Endothelial cell of umbilical vein (primary cell): ENCODE measurements at regions not wholly inside any gene's neighbourhood (a gene's known extent, or its start where the extent isn't known, plus 50 kb on each side); places are given as distances from the start of the nearest gene placed in this dataset.

Source experiments
- BruUV-seq: library from RNA; stranded (reverse); fragments of 400-500 nt; replicated peaks from 2 replicates; lab custom pipeline; 2021; lab: Mats Ljungman, UMichigan
- CTCF ChIA-PET: fragments of 300-600, 350-600 bp; sonication (Branson Sonifier 250); formaldehyde crosslinking; loops from one replicate; lab custom pipeline; 2021; ENCODE audit warnings: antibody characterized with exemption, inconsistent platforms; lab: Charles Lee
- POLR2A ChIA-PET: fragments of 300-600, 350-600 bp; sonication (Branson Sonifier 250); formaldehyde crosslinking; loops from one replicate; lab custom pipeline; 2021; ENCODE audit warnings: antibody characterized with exemption, inconsistent platforms; lab: Charles Lee
- DNase-seq: peaks from one replicate; pipeline ENCODE4 v3.0.0-alpha.2; 2011; ENCODE audit warnings: low read depth, low spot score
- FAIRE-seq: peaks from 2 replicates; lab custom pipeline; 2011; peaks lifted over from hg19 to GRCh38; lab: Jason Lieb, UNC
- H2AFZ ChIP-seq: 2 replicates; pipeline ENCODE4 v1.6.0; 2012; ENCODE audit warnings: low read depth, low read length, control low read depth, inconsistent platforms
- H3K27ac ChIP-seq: 2 replicates; pipeline ENCODE4 v1.5.1; 2011; ENCODE audit warnings: low read depth, mild to moderate bottlenecking, control low read depth, low read length, moderate library complexity; ENCODE audit not compliant: insufficient read depth
- H3K27me3 ChIP-seq, 2 experiments: 2 replicates each; pipeline versions ENCODE4 v1.6.0 to v1.6.1; 2011; ENCODE audit warnings: low read length in 2 of 2, mixed read lengths in 1 of 2; ENCODE audit not compliant: control insufficient read depth in 2 of 2, insufficient read depth in 2 of 2
- H3K36me3 ChIP-seq, 2 experiments: 2 replicates in 1 of 2; 3 replicates in 1 of 2; pipeline ENCODE4 v1.5.1; 2011; ENCODE audit warnings: low read length in 2 of 2, mild to moderate bottlenecking in 1 of 2, moderate library complexity in 1 of 2; ENCODE audit not compliant: control insufficient read depth in 2 of 2, insufficient read depth in 2 of 2; ENCODE audit errors: extremely low read depth in 1 of 2
- H3K4me1 ChIP-seq: 3 replicates; pipeline ENCODE4 v1.5.1; 2011; ENCODE audit warnings: mild to moderate bottlenecking, low read length; ENCODE audit not compliant: control insufficient read depth, insufficient read depth; ENCODE audit errors: extremely low read depth
- H3K4me2 ChIP-seq: 2 replicates; pipeline ENCODE4 v1.6.1; 2011; ENCODE audit warnings: low read length, control low read depth, mixed read lengths; ENCODE audit not compliant: insufficient read depth
- H3K4me3 ChIP-seq, 3 experiments: fragments of 200-600 bp in 1 of 3; sonication (generic), shearing (Covaris generic) in 1 of 3; replicated peaks in 1 of 3; 2 replicates each; pipeline ENCODE4 v1.5.1; 2011 to 2016; ENCODE audit warnings: control low read depth in 3 of 3, low read length in 3 of 3, mild to moderate bottlenecking in 2 of 3, inconsistent platforms in 1 of 3, low read depth in 1 of 3, moderate library complexity in 1 of 3; ENCODE audit not compliant: insufficient read depth in 1 of 3
- H3K79me2 ChIP-seq: 2 replicates; pipeline ENCODE4 v1.6.0; 2012; ENCODE audit warnings: low read length, inconsistent platforms; ENCODE audit not compliant: control insufficient read depth, insufficient read depth
- H3K9ac ChIP-seq: replicated peaks from 2 replicates; pipeline ENCODE3; 2011; ENCODE audit warnings: low read length, control low read depth; ENCODE audit not compliant: insufficient read depth; ENCODE audit errors: extremely low read depth
- H3K9me1 ChIP-seq: replicated peaks from 3 replicates; pipeline ENCODE4 v1.6.0; 2011; ENCODE audit warnings: mild to moderate bottlenecking, low read length; ENCODE audit not compliant: control insufficient read depth, insufficient read depth; ENCODE audit errors: extremely low read depth
- H3K9me3 ChIP-seq: replicated peaks from 2 replicates; pipeline ENCODE4 v1.5.1; 2012; ENCODE audit warnings: low read length, inconsistent platforms; ENCODE audit not compliant: control insufficient read depth, insufficient read depth
- H4K20me1 ChIP-seq: replicated peaks from 2 replicates; pipeline ENCODE3; 2011; ENCODE audit warnings: mild to moderate bottlenecking, low read length; ENCODE audit not compliant: control insufficient read depth, insufficient read depth; ENCODE audit errors: extremely low read depth
- EZH2 ChIP-seq: IDR thresholded peaks from 2 replicates; pipeline ENCODE4 v1.6.1; 2012; ENCODE audit warnings: borderline replicate concordance, low read depth, mild to moderate bottlenecking, moderate library complexity, low read length, inconsistent platforms; ENCODE audit not compliant: severe bottlenecking
- FOS ChIP-seq: IDR thresholded peaks from 2 replicates; pipeline ENCODE4 v1.6.1; 2011; ENCODE audit warnings: mild to moderate bottlenecking, low read length, moderate library complexity, borderline replicate concordance; ENCODE audit not compliant: insufficient read depth
- GATA2 ChIP-seq: IDR thresholded peaks from 2 replicates; pipeline ENCODE4 v1.7.0; 2011; ENCODE audit warnings: low read depth, mild to moderate bottlenecking, moderate library complexity, mixed read lengths, low read length; ENCODE audit not compliant: insufficient read length, insufficient read depth
- JUN ChIP-seq: IDR thresholded peaks from 2 replicates; pipeline ENCODE4 v1.6.1; 2011; ENCODE audit warnings: borderline replicate concordance, low read depth; ENCODE audit not compliant: insufficient read length, insufficient read depth
- MYC ChIP-seq: IDR thresholded peaks from one replicate; pipeline ENCODE4 v1.6.1; 2011; ENCODE audit warnings: mild to moderate bottlenecking, low read depth, low read length
- POLR2A ChIP-seq: IDR thresholded peaks from 2 replicates; pipeline ENCODE4 v1.6.1; 2012; ENCODE audit warnings: low read depth, mild to moderate bottlenecking, control low read depth, low read length
- POLR2AphosphoS5 ChIP-seq: IDR thresholded peaks from 2 replicates; pipeline ENCODE4 v1.6.1; 2012; ENCODE audit warnings: low read depth, mild to moderate bottlenecking, control low read depth, low read length, moderate library complexity; ENCODE audit not compliant: insufficient read depth
- dilution Hi-C: fragments of 300-500 bp; cut with MboI; formaldehyde crosslinking; loops from one replicate; pipeline ENCODE4 v1.15.0; 2019; ENCODE audit warnings: low sequenced_read_pairs; ENCODE audit not compliant: extremely low pct_ligation_motif_present
- intact Hi-C: fragments of 100-400 bp; cut with micrococcal nuclease; formaldehyde crosslinking; loops from one replicate; pipeline ENCODE4 v1.10.0; 2022
- TF ChIP-seq, protein P1 (sequence below): IDR thresholded peaks from 2 replicates; pipeline ENCODE4 v1.6.1; 2011; ENCODE audit not compliant: insufficient read depth, insufficient read length
- TF ChIP-seq, protein P2 (sequence below), 2 donors: IDR thresholded peaks; 1 replicate in 1 of 2; 2 replicates in 1 of 2; pipeline ENCODE4 v1.5.1; 2011; ENCODE audit warnings: low read length in 2 of 2, mild to moderate bottlenecking in 2 of 2, moderate library complexity in 2 of 2, control low read depth in 1 of 2, inconsistent platforms in 1 of 2, low read depth in 1 of 2; ENCODE audit not compliant: insufficient read depth in 1 of 2; ENCODE audit errors: extremely low read depth in 1 of 2

DNA sequence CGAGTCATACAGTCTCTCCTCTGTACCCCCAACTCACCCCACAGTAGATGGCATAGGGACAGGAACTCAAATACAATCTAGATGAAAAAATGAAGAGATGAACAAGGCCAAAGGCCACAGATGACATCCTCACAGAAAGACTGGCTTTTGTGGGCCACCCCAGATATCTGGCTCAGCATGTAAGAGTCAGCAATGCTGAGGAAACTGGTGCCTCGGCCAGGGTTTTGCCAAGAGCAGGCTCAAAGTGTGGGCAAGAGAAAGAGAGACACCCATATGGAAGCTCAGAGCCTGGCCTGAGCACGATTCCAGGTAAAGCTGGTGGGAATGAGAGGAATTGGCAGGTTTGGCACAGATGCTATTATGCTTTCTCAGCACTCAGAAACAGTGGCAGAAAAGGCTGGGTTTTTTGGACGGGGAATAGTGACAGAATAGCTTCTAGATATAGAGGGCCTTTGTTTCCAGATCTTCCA is 460.6 kb downstream of the FOXO1 start:
- Histone ChIP-seq H3K36me3 (no peaks in the 10 kb centered on the region), H3K9me3 (no peaks in the 10 kb centered on the region), H3K27me3 (no peaks in the 10 kb centered on the region), H4K20me1 (no peaks in the 10 kb centered on the region), H3K4me2 (no peak overlapping the region), H3K9me1 (no peaks in the 10 kb centered on the region), H3K4me3 (no peak overlapping the region), H3K27ac (peak overlapping the region; percentile 93), H2AFZ (peak overlapping the region; percentile 33), H3K79me2 (no peaks in the 10 kb centered on the region), H3K9ac (peak overlapping the region; percentile 49), H3K4me1 (peaks cover 25% of the 10 kb centered on the region)
- POLR2A ChIA-PET = interaction anchor here (1.1 kb wide), 2 partner anchors 11 to 66 kb away, joined by 3 to 5 read pairs; no protein-coding TSS in a partner anchor
- peak; percentile 28 for DNase-seq
- intact Hi-C loops (loop anchor here (1.0 kb wide), 1 partner anchor 12 kb away; no protein-coding TSS in a partner anchor), dilution Hi-C loops (no loop called here)
- no peak for FAIRE-seq
- BruUV-seq = TSS peak; percentile 74
- CTCF ChIA-PET = interaction anchor here (1.2 to 2.0 kb wide), 2 partner anchors 15 to 136 kb away, joined by 6 read pairs; no protein-coding TSS in a partner anchor
- TF ChIP-seq GATA2 (no peak), POLR2A (no peak), MYC (no peak), JUN (no peak), FOS (no peak), EZH2 (no peak), POLR2AphosphoS5 (no peak)
- TF ChIP-seq, protein P1, sequence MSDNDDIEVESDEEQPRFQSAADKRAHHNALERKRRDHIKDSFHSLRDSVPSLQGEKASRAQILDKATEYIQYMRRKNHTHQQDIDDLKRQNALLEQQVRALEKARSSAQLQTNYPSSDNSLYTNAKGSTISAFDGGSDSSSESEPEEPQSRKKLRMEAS = no peak
- TF ChIP-seq, protein P2, sequence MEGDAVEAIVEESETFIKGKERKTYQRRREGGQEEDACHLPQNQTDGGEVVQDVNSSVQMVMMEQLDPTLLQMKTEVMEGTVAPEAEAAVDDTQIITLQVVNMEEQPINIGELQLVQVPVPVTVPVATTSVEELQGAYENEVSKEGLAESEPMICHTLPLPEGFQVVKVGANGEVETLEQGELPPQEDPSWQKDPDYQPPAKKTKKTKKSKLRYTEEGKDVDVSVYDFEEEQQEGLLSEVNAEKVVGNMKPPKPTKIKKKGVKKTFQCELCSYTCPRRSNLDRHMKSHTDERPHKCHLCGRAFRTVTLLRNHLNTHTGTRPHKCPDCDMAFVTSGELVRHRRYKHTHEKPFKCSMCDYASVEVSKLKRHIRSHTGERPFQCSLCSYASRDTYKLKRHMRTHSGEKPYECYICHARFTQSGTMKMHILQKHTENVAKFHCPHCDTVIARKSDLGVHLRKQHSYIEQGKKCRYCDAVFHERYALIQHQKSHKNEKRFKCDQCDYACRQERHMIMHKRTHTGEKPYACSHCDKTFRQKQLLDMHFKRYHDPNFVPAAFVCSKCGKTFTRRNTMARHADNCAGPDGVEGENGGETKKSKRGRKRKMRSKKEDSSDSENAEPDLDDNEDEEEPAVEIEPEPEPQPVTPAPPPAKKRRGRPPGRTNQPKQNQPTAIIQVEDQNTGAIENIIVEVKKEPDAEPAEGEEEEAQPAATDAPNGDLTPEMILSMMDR (IDR thresholded peaks at IDR 0.05; ENCODE audit: extremely low read depth in 1 of 2, insufficient read depth in 1 of 2, low read depth in 1 of 2, low read length in 2 of 2) = no peak
